IMR-90 (cell line): ENCODE measurements at regions not wholly inside any gene's neighbourhood (a gene's known extent, or its start where the extent isn't known, plus 50 kb on each side); places are given as distances from the start of the nearest gene placed in this dataset.

Experiments
- ATAC-seq: fragments of 200-7000 bp; cut with Tn5 transposase; 2 replicates; pipeline ENCODE4 v1.9.1; 2020; ENCODE audit warnings: low read depth, mild to moderate bottlenecking, moderate library complexity
- BruUV-seq: library from RNA; stranded (reverse); fragments of 400-500 nt; replicated peaks from 2 replicates; lab custom pipeline; 2021; lab: Mats Ljungman, UMichigan
- CTCF ChIA-PET: fragments of 300-600 bp; formaldehyde crosslinking; extraction: SDS; loops from one replicate; lab custom pipeline; 2021; ENCODE audit warnings: antibody characterized with exemption; lab: Yijun Ruan, JAX
- POLR2A ChIA-PET: fragments of 300-600 bp; sonication (Branson Sonifier 250); formaldehyde crosslinking; loops from one replicate; lab custom pipeline; 2022; ENCODE audit warnings: antibody characterized with exemption; ENCODE audit not compliant: unreplicated experiment; lab: Charles Lee
- DNase-seq: peaks from one replicate; pipeline ENCODE4 v3.0.0; 2013
- H2AFZ ChIP-seq: replicated peaks from 2 replicates; pipeline ENCODE3; 2013; ENCODE audit warnings: low read length, mild to moderate bottlenecking; ENCODE audit not compliant: poor library complexity
- H2AK5ac ChIP-seq: 2 replicates; pipeline ENCODE4 v1.6.1; 2013; ENCODE audit warnings: low read depth, low read length, inconsistent platforms
- H2AK9ac ChIP-seq: replicated peaks from 2 replicates; pipeline ENCODE3; 2013; ENCODE audit warnings: mild to moderate bottlenecking, low read depth, low read length, moderate library complexity; ENCODE audit not compliant: poor library complexity
- H2BK120ac ChIP-seq: 2 replicates; pipeline ENCODE4 v1.6.1; 2013; ENCODE audit warnings: low read depth, low read length, inconsistent platforms
- H2BK15ac ChIP-seq: 3 replicates; pipeline ENCODE4 v1.6.1; 2013; ENCODE audit warnings: low read depth, low read length, inconsistent platforms
- H2BK20ac ChIP-seq: 2 replicates; pipeline ENCODE4 v1.6.1; 2013; ENCODE audit warnings: low read depth, mild to moderate bottlenecking, inconsistent platforms, low read length, moderate library complexity
- H2BK5ac ChIP-seq: 2 replicates; pipeline ENCODE4 v1.6.1; 2013; ENCODE audit warnings: mild to moderate bottlenecking, low read depth, low read length, inconsistent platforms; ENCODE audit not compliant: poor library complexity, severe bottlenecking
- H3K14ac ChIP-seq: replicated peaks from 2 replicates; pipeline ENCODE4 v1.6.1; 2013; ENCODE audit warnings: low read depth, low read length, inconsistent platforms
- H3K18ac ChIP-seq: 2 replicates; pipeline ENCODE4 v1.6.1; 2013; ENCODE audit warnings: low read depth, low read length, control low read depth
- H3K23ac ChIP-seq: 2 replicates; pipeline ENCODE4 v1.6.1; 2013; ENCODE audit warnings: low read depth, low read length, inconsistent platforms
- H3K27ac ChIP-seq: 2 replicates; pipeline ENCODE4 v1.5.1; 2013; ENCODE audit warnings: mild to moderate bottlenecking, control low read depth, low read length; ENCODE audit not compliant: insufficient read depth
- H3K27me3 ChIP-seq: 2 replicates; pipeline ENCODE4 v1.6.1; 2013; ENCODE audit warnings: low read length; ENCODE audit not compliant: control insufficient read depth, insufficient read depth
- H3K36me3 ChIP-seq: 2 replicates; pipeline ENCODE4 v1.6.1; 2013; ENCODE audit warnings: low read length, mixed read lengths; ENCODE audit not compliant: control insufficient read depth, insufficient read depth
- H3K4ac ChIP-seq: 2 replicates; pipeline ENCODE4 v1.6.1; 2013; ENCODE audit warnings: low read depth, low read length, inconsistent platforms
- H3K4me1 ChIP-seq: 2 replicates; pipeline ENCODE4 v1.6.1; 2013; ENCODE audit warnings: low read length, mixed read lengths; ENCODE audit not compliant: control insufficient read depth, insufficient read depth
- H3K4me2 ChIP-seq: 2 replicates; pipeline ENCODE4 v1.6.1; 2013; ENCODE audit warnings: low read depth, mild to moderate bottlenecking, control low read depth, low read length, moderate library complexity
- H3K4me3 ChIP-seq: 2 replicates; pipeline ENCODE4 v1.5.1; 2013; ENCODE audit warnings: low read depth, mild to moderate bottlenecking, control low read depth, low read length, moderate library complexity; ENCODE audit not compliant: insufficient read depth
- H3K56ac ChIP-seq: 2 replicates; pipeline ENCODE4 v1.6.1; 2013; ENCODE audit warnings: low read length, inconsistent platforms; ENCODE audit not compliant: insufficient read depth; ENCODE audit errors: extremely low read depth
- H3K79me1 ChIP-seq, 2 experiments: 2 replicates each; pipeline ENCODE4 v1.6.1; 2013; ENCODE audit warnings: low read length in 2 of 2, inconsistent platforms in 1 of 2, low read depth in 1 of 2
- H3K9ac ChIP-seq: 2 replicates; pipeline ENCODE4 v1.6.1; 2013; ENCODE audit warnings: low read depth, low read length, control low read depth
- H3K9me1 ChIP-seq: 2 replicates; pipeline ENCODE4 v1.6.1; 2013; ENCODE audit warnings: low read length, inconsistent platforms; ENCODE audit not compliant: insufficient read depth
- H3K9me3 ChIP-seq: 2 replicates; pipeline ENCODE4 v1.6.1; 2013; ENCODE audit warnings: low read length; ENCODE audit not compliant: control insufficient read depth, insufficient read depth
- H4K20me1 ChIP-seq: 2 replicates; pipeline ENCODE4 v1.6.1; 2013; ENCODE audit warnings: low read length, inconsistent platforms; ENCODE audit not compliant: insufficient read depth
- H4K5ac ChIP-seq: 2 replicates; pipeline ENCODE4 v1.6.1; 2013; ENCODE audit warnings: mild to moderate bottlenecking, low read depth, low read length, control low read depth
- H4K8ac ChIP-seq, 2 experiments: 2 replicates each; pipeline ENCODE4 v1.6.1; 2013; ENCODE audit warnings: low read depth in 2 of 2, low read length in 2 of 2, control low read depth in 1 of 2, inconsistent platforms in 1 of 2
- H4K91ac ChIP-seq: 2 replicates; pipeline ENCODE4 v1.6.1; 2013; ENCODE audit warnings: low read depth, low read length, inconsistent platforms; ENCODE audit not compliant: insufficient read depth
- BHLHE40 ChIP-seq: fragments of 150-350 bp; IDR thresholded peaks from 2 replicates; pipeline ENCODE4 v1.6.1; 2016; ENCODE audit warnings: mild to moderate bottlenecking, low read depth, low read length
- CEBPB ChIP-seq: IDR thresholded peaks from 2 replicates; pipeline ENCODE4 v1.6.1; 2012; ENCODE audit warnings: low read depth, low read length, improper control_type of control experiment
- CHD1 ChIP-seq: IDR thresholded peaks from 2 replicates; pipeline ENCODE4 v1.6.1; 2012; ENCODE audit warnings: low read depth, low read length, improper control_type of control experiment
- CTCF ChIP-seq: conservative IDR thresholded peaks from 2 replicates; pipeline ENCODE4 v1.5.1; 2012; ENCODE audit warnings: mild to moderate bottlenecking, low read depth, low read length, improper control_type of control experiment
- FOS ChIP-seq: fragments of 150-350 bp; IDR thresholded peaks from 2 replicates; pipeline ENCODE4 v1.6.1; 2016; ENCODE audit warnings: low read depth, low read length
- MAFK ChIP-seq: IDR thresholded peaks from 2 replicates; pipeline ENCODE4 v1.6.1; 2012; ENCODE audit warnings: low read depth, low read length, improper control_type of control experiment
- MAZ ChIP-seq: IDR thresholded peaks from 2 replicates; pipeline ENCODE4 v1.6.1; 2012; ENCODE audit warnings: low read depth, mild to moderate bottlenecking, low read length, improper control_type of control experiment, moderate library complexity, borderline replicate concordance
- MXI1 ChIP-seq: IDR thresholded peaks from 2 replicates; pipeline ENCODE4 v1.6.1; 2012; ENCODE audit warnings: low read depth, mild to moderate bottlenecking, low read length, moderate library complexity, borderline replicate concordance
- NFE2L2 ChIP-seq: fragments of 150-350 bp; IDR thresholded peaks from 2 replicates; pipeline ENCODE4 v1.6.1; 2016; ENCODE audit warnings: low read depth, mild to moderate bottlenecking, low read length
- POLR2A ChIP-seq: IDR thresholded peaks from 2 replicates; pipeline ENCODE4 v1.6.1; 2012; ENCODE audit warnings: mild to moderate bottlenecking, low read depth, low read length
- RAD21 ChIP-seq: IDR thresholded peaks from 2 replicates; pipeline ENCODE4 v1.6.1; 2012; ENCODE audit warnings: low read length, improper control_type of control experiment
- RCOR1 ChIP-seq: IDR thresholded peaks from 2 replicates; pipeline ENCODE4 v1.6.1; 2012; ENCODE audit warnings: mild to moderate bottlenecking, low read length, improper control_type of control experiment; ENCODE audit not compliant: insufficient replicate concordance
- RFX5 ChIP-seq: IDR thresholded peaks from 2 replicates; pipeline ENCODE4 v1.8.0; 2012; ENCODE audit warnings: low read depth, mild to moderate bottlenecking, low read length, moderate library complexity
- SMC3 ChIP-seq: fragments of 150-350 bp; IDR thresholded peaks from 2 replicates; pipeline ENCODE4 v1.6.1; 2016; ENCODE audit warnings: low read depth, mild to moderate bottlenecking, antibody characterized with exemption, low read length, moderate library complexity
- USF2 ChIP-seq: fragments of 150-350 bp; IDR thresholded peaks from 2 replicates; pipeline ENCODE4 v1.6.1; 2017; ENCODE audit warnings: mild to moderate bottlenecking, antibody characterized with exemption, low read length, low read depth
- WGBS, 2 experiments: methylation state at CpG; one replicate each; pipeline versions ENCODE4 v1.1.5 to v1.1.7; 2013; ENCODE audit warnings: missing lambda C conversion rate in 2 of 2; ENCODE audit not compliant: insufficient read length in 1 of 2; ENCODE audit errors: extremely low coverage in 2 of 2; 5-methylcytosine and 5-hydroxymethylcytosine counted together
- dilution Hi-C: fragments of 300-500 bp; cut with HindIII; formaldehyde crosslinking; loops from one replicate; pipeline ENCODE4 v1.14.3; 2018; ENCODE audit warnings: low sequenced_read_pairs; ENCODE audit not compliant: unreplicated experiment
- in situ Hi-C: fragments of 300-500 bp; cut with MboI; formaldehyde crosslinking; loops from 3 replicates; pipeline ENCODE4 v1.14.3; 2019; ENCODE audit warnings: low sequenced_read_pairs, inconsistent platforms, mixed read lengths
- intact Hi-C: fragments of 100-400 bp; cut with micrococcal nuclease; formaldehyde crosslinking; loops from 2 replicates; pipeline ENCODE4 v1.10.0; 2022

DNA sequence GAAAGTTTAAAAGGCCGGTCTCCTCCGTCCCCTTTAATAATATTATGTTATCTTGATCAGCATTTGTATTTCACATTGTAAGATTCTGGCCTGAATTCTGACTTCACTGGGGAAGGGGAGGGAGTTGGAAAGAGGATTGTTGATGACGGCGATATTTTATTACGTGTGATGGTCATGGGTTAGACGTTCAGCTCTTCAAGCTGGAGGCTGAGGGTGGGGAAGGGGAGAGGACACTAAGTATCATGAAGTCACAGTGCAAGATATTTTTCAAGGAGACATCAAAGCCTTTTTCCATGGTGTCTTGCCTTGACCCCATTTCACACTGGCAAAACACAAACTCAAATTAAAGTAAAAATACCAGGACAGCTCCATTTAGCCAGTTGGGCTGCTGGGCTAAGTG, 126.7 kb downstream of the WDR11 start:
- Histone ChIP-seq H3K14ac (no peak overlapping the region), H4K91ac (no peak overlapping the region), H3K27me3 (peaks cover 5% of the 10 kb centered on the region), H3K9ac (no peak overlapping the region), H3K23ac (no peak overlapping the region), H3K56ac (no peak overlapping the region), H2AK9ac (no peak overlapping the region), H4K5ac (no peak overlapping the region), H2BK120ac (no peak overlapping the region), H3K18ac (no peak overlapping the region), H4K20me1 (no peaks in the 10 kb centered on the region), H3K4ac (no peak overlapping the region), H3K27ac (no peak overlapping the region), H2AK5ac (no peak overlapping the region), H2BK15ac (no peak overlapping the region), H3K9me1 (no peaks in the 10 kb centered on the region), H3K79me1 (no peaks in the 10 kb centered on the region), H3K9me3 (peaks cover 10% of the 10 kb centered on the region; the same call in 1 of the 2 replicates), H2AFZ (no peak overlapping the region), H2BK5ac (no peak overlapping the region), H3K36me3 (no peaks in the 10 kb centered on the region), H3K4me1 (no peaks in the 10 kb centered on the region), H2BK20ac (no peak overlapping the region), H4K8ac (no peak overlapping the region), H3K4me2 (no peak overlapping the region), H3K4me3 (no peak overlapping the region)
- WGBS, 2 experiments, result no CpG with 5 or more reads among the region's 6 CpGs
- ATAC-seq (no peak), DNase-seq (no peak)
- BruUV-seq, result no TSS peak
- TF ChIP-seq RFX5 (no peak), MAFK (no peak), POLR2A (no peak), NFE2L2 (no peak), FOS (no peak), MAZ (no peak), SMC3 (no peak), USF2 (no peak), RAD21 (no peak), CEBPB (no peak), MXI1 (no peak), CTCF (no peak), BHLHE40 (no peak), CHD1 (no peak), RCOR1 (no peak)
- dilution Hi-C loops, result no loop called here
- in situ Hi-C loops, result no loop called here
- CTCF ChIA-PET, result no interaction called here
- intact Hi-C loops, result no loop called here
- POLR2A ChIA-PET, result no interaction called here
